ENCODE measurements at regions not wholly inside any gene's neighbourhood (a gene's known extent, or its start where the extent isn't known, plus 50 kb on each side); places are given as distances from the start of the nearest gene placed in this dataset.

DNA sequence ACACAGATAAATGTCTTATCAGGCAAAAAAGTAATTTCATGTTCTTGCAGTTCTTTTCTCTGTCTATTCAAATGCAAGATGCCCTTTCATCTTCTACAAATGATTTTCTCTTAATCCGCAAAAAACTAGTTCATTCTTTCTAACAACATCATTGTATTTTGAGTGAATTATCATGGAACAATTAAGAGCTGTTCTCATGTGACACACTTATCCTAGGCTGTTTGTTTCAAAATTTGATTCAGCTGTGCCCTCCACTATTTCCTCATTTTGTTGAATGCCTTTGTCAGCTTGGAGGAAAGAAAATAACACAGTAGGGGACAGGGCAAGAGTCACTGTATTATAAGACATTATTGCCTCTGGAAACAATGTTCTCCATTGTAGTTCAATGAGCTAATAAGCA is 396.9 kb downstream of the KCTD12 start:
- TF ChIP-seq, protein P1, sequence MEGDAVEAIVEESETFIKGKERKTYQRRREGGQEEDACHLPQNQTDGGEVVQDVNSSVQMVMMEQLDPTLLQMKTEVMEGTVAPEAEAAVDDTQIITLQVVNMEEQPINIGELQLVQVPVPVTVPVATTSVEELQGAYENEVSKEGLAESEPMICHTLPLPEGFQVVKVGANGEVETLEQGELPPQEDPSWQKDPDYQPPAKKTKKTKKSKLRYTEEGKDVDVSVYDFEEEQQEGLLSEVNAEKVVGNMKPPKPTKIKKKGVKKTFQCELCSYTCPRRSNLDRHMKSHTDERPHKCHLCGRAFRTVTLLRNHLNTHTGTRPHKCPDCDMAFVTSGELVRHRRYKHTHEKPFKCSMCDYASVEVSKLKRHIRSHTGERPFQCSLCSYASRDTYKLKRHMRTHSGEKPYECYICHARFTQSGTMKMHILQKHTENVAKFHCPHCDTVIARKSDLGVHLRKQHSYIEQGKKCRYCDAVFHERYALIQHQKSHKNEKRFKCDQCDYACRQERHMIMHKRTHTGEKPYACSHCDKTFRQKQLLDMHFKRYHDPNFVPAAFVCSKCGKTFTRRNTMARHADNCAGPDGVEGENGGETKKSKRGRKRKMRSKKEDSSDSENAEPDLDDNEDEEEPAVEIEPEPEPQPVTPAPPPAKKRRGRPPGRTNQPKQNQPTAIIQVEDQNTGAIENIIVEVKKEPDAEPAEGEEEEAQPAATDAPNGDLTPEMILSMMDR (IDR thresholded peaks at IDR 0.05; ENCODE audit: insufficient read depth, low read depth, low read length) = no peak
- TF ChIP-seq EZH2 (IDR thresholded peaks at IDR 0.05; ENCODE audit: insufficient read depth, low read length) = no peak
